A549 (cell line): ENCODE measurements at regions not wholly inside any gene's neighbourhood (a gene's known extent, or its start where the extent isn't known, plus 50 kb on each side); places are given as distances from the start of the nearest gene placed in this dataset.

Source experiments
- ATAC-seq, 2 experiments: fragments of 200-7000 bp in 1 of 2; fragments of >200 bp in 1 of 2; cut with Nextera tagmentation in 1 of 2; cut with Tn5 transposase in 1 of 2; 3 replicates each; pipeline versions ENCODE4 v1.8.0 to v1.9.1; 2018 to 2020; ENCODE audit warnings: mild to moderate bottlenecking in 1 of 2, moderate library complexity in 1 of 2
- CTCF ChIA-PET: fragments of 300-600 bp; sonication (Branson Sonifier 250); formaldehyde crosslinking; extraction: SDS; loops from one replicate; lab custom pipeline; 2021; ENCODE audit warnings: antibody characterized with exemption, inconsistent platforms; lab: Yijun Ruan, JAX
- POLR2A ChIA-PET: fragments of 350-600 bp; formaldehyde crosslinking; extraction: SDS; loops from one replicate; lab custom pipeline; 2021; ENCODE audit warnings: antibody characterized with exemption, inconsistent platforms; lab: Yijun Ruan, JAX
- DNase-seq, 2 experiments: peaks; one replicate each; pipeline versions ENCODE4 v3.0.0 to v3.0.0-alpha.2; 2011 to 2016; ENCODE audit warnings: low read depth in 1 of 2, low spot score in 1 of 2
- FAIRE-seq: peaks from 2 replicates; lab custom pipeline; 2011; peaks lifted over from hg19 to GRCh38; lab: Jason Lieb, UNC
- H3K27ac ChIP-seq, 2 experiments: fragments of >200 bp; sonication (Bioruptor Twin); formaldehyde crosslinking; 3 replicates each; pipeline ENCODE4 v1.5.1; 2016 to 2017
- H3K4me1 ChIP-seq: fragments of >200 bp; sonication (Bioruptor Twin); formaldehyde crosslinking; 3 replicates; pipeline ENCODE4 v1.6.1; 2016
- H3K4me2 ChIP-seq: fragments of >200 bp; sonication (Bioruptor Twin); formaldehyde crosslinking; 3 replicates; pipeline ENCODE4 v1.6.1; 2016
- H3K4me3 ChIP-seq: fragments of >200 bp; sonication (Bioruptor Twin); formaldehyde crosslinking; 3 replicates; pipeline ENCODE4 v1.5.1; 2016
- H3K9me3 ChIP-seq: fragments of >200 bp; sonication (Bioruptor Twin); formaldehyde crosslinking; 3 replicates; pipeline ENCODE4 v1.6.1; 2016
- BHLHE40 ChIP-seq: IDR thresholded peaks from 2 replicates; pipeline ENCODE4 v1.6.1; 2012; ENCODE audit warnings: low read depth, low read length, inconsistent platforms
- CBX2 ChIP-seq: fragments of 200-600 bp; sonication (generic); IDR thresholded peaks from 2 replicates; pipeline ENCODE4 v1.6.1; 2016; ENCODE audit warnings: low read depth, mild to moderate bottlenecking, borderline replicate concordance
- CEBPB ChIP-seq, 2 experiments: fragments of >200 bp in 1 of 2; sonication (Bioruptor Twin) in 1 of 2; formaldehyde crosslinking in 1 of 2; IDR thresholded peaks; 2 replicates each; pipeline ENCODE4 v1.6.1; 2012 to 2016
- CHD2 ChIP-seq: fragments of 150-350 bp; IDR thresholded peaks from 2 replicates; pipeline ENCODE4 v1.6.1; 2014; ENCODE audit warnings: low read length; ENCODE audit not compliant: partially characterized antibody
- HEYL ChIP-seq: fragments of 250-450 bp; sonication (Bioruptor Pico); IDR thresholded peaks from 2 replicates; pipeline ENCODE4 v1.8.0; 2021; ENCODE audit warnings: mild to moderate bottlenecking, moderate library complexity
- HOXA7 ChIP-seq: fragments of 250-450 bp; sonication (Bioruptor Pico); IDR thresholded peaks from 2 replicates; pipeline ENCODE4 v1.5.0; 2020; ENCODE audit warnings: mild to moderate bottlenecking, moderate library complexity
- JUN ChIP-seq, 2 experiments: fragments of >200 bp; sonication (Bioruptor Twin); formaldehyde crosslinking; IDR thresholded peaks; 2 replicates in 1 of 2; 3 replicates in 1 of 2; pipeline ENCODE4 v1.6.1; 2016 to 2017
- JUNB ChIP-seq: fragments of >200 bp; sonication (Bioruptor Twin); formaldehyde crosslinking; IDR thresholded peaks from 2 replicates; pipeline ENCODE4 v1.6.1; 2016
- MAX ChIP-seq: IDR thresholded peaks from 2 replicates; pipeline ENCODE4 v1.6.1; 2012
- MYC ChIP-seq: IDR thresholded peaks from 2 replicates; pipeline ENCODE4 v1.6.1; 2012; ENCODE audit warnings: mild to moderate bottlenecking, inconsistent platforms, low read length, improper control_type of control experiment, borderline replicate concordance
- NFE2L2 ChIP-seq: fragments of 150-350 bp; conservative IDR thresholded peaks from 2 replicates; pipeline ENCODE4 v1.6.1; 2014; ENCODE audit warnings: low read length
- NR3C1 ChIP-seq: fragments of >200 bp; sonication (Bioruptor Twin); formaldehyde crosslinking; IDR thresholded peaks from 3 replicates; pipeline ENCODE4 v1.6.1; 2017
- RAD21 ChIP-seq, 2 experiments: fragments of >200 bp in 1 of 2; sonication (Bioruptor Twin) in 1 of 2; formaldehyde crosslinking in 1 of 2; IDR thresholded peaks in 1 of 2; conservative IDR thresholded peaks in 1 of 2; 2 replicates in 1 of 2; 3 replicates in 1 of 2; pipeline ENCODE4 v1.6.1; 2012 to 2018; ENCODE audit warnings: inconsistent platforms in 1 of 2
- RARB ChIP-seq: fragments of 250-450 bp; sonication (Bioruptor Pico); IDR thresholded peaks from 2 replicates; pipeline ENCODE4 v1.8.0; 2021; ENCODE audit warnings: mild to moderate bottlenecking, moderate library complexity
- RCOR1 ChIP-seq: fragments of 150-350 bp; IDR thresholded peaks from 2 replicates; pipeline ENCODE4 v1.6.1; 2014; ENCODE audit warnings: antibody characterized with exemption, low read length, low read depth
- REST ChIP-seq: fragments of 200-600 bp; sonication (generic); IDR thresholded peaks from 2 replicates; pipeline ENCODE4 v1.6.1; 2016; ENCODE audit warnings: antibody characterized with exemption, mild to moderate bottlenecking, moderate library complexity
- RNF2 ChIP-seq: fragments of 200-600 bp; sonication (generic); IDR thresholded peaks from 2 replicates; pipeline ENCODE4 v1.6.1; 2016; ENCODE audit warnings: low read depth, mild to moderate bottlenecking, antibody characterized with exemption, moderate library complexity, borderline replicate concordance
- TFCP2L1 ChIP-seq: fragments of 250-450 bp; sonication (Bioruptor Pico); IDR thresholded peaks from 2 replicates; pipeline ENCODE4 v1.5.0; 2021; ENCODE audit warnings: mild to moderate bottlenecking
- TP53 ChIP-seq: fragments of 250-450 bp; sonication (Bioruptor Pico); IDR thresholded peaks from 2 replicates; pipeline ENCODE4 v1.5.0; 2021; ENCODE audit warnings: mild to moderate bottlenecking, moderate library complexity
- WGBS: methylation state at CpG from one replicate; pipeline ENCODE4 v1.1.6; 2017; ENCODE audit errors: missing lambda C conversion rate; 5-methylcytosine and 5-hydroxymethylcytosine counted together
- TF ChIP-seq, protein P1 (sequence below): fragments of >200 bp; sonication (Bioruptor Twin); formaldehyde crosslinking; IDR thresholded peaks from 3 replicates; pipeline ENCODE4 v1.5.1; 2016
- TF ChIP-seq, protein P2 (sequence below): IDR thresholded peaks from 2 replicates; pipeline ENCODE4 v1.6.1; 2012; ENCODE audit warnings: low read depth, borderline replicate concordance
- TF ChIP-seq, protein P3 (sequence below): fragments of 150-350 bp; IDR thresholded peaks from 2 replicates; pipeline ENCODE4 v1.6.1; 2014; ENCODE audit warnings: low read depth, mild to moderate bottlenecking, low read length
- TF ChIP-seq, protein P4 (sequence below): fragments of 450-650 bp; IDR thresholded peaks from 2 replicates; pipeline ENCODE4 v1.6.1; 2014; ENCODE audit warnings: antibody characterized with exemption

DNA sequence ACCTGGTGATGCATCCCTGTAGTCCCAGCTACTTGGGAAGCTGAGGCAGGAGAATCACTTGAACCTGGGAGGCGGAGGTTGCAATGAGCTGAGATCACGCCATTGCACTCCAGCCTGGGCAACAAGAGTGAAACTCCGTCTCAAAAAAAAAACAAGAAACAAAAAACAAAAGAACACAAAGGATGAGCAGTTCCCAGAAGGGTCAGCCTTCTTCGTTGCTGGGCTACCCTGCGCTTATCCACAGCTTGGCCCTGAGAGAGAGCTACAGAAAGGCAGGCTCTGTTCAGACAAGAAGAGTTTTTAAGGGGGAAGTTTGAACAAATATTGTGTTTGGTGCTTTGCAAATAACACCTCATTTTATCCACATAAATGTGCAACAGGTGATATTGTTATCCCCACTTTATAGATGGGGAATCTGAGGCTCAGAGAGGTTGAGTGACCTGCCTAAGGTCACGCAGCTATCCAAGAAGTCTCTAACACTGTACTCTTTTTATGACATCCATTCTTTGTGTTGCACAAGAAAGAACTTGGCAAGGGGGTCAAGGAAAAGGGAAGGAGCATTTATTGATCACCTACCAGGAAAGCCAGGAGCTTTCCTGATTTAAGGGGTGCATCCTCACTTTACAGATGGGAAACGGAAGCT is 63.7 kb upstream of the NEURL1B start (continued):
- TF ChIP-seq TP53: no peak
- TF ChIP-seq, protein P1, sequence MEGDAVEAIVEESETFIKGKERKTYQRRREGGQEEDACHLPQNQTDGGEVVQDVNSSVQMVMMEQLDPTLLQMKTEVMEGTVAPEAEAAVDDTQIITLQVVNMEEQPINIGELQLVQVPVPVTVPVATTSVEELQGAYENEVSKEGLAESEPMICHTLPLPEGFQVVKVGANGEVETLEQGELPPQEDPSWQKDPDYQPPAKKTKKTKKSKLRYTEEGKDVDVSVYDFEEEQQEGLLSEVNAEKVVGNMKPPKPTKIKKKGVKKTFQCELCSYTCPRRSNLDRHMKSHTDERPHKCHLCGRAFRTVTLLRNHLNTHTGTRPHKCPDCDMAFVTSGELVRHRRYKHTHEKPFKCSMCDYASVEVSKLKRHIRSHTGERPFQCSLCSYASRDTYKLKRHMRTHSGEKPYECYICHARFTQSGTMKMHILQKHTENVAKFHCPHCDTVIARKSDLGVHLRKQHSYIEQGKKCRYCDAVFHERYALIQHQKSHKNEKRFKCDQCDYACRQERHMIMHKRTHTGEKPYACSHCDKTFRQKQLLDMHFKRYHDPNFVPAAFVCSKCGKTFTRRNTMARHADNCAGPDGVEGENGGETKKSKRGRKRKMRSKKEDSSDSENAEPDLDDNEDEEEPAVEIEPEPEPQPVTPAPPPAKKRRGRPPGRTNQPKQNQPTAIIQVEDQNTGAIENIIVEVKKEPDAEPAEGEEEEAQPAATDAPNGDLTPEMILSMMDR: no peak
- TF ChIP-seq NFE2L2: no peak
- no peak for TF ChIP-seq NR3C1

DNA sequence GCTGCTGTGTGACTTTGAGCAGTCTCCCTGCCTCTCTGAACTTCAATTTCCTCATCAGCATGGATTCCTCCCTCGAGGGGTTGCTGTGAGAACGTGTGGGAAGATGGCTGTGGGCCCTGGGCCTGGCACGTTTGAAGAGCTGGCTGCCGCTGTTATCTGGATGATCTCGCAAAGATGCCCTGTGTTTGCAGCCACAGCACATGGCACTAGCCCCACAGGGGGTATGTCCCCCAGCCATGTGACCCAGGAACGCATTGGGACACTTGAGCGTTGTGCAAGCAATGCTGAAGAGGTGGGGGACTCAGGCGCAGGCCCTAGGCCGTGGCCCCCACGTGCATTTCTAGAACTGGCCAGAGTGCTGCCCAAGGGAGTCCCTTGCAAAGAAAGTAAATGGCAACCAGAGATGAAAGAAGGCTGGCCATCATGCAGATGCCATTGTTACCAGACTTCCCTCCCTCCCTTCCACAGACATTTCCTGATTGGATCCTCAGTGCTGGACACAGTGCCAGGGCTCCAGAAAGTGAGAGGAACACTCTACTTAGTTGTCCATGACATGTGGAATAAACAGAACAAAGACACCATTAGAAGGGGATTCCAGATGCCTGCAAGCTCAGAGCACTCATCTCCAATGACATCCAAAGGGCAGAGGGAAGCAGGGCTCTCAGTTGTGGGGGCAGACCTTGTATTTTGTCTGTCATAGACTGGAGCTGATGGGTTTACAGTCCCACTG is 65.1 kb upstream of the NEURL1B start:
- 51% methylated on average over 10 of the region's 10 CpGs for WGBS
- H3K4me1 ChIP-seq: no peaks in the 10 kb centered on the region
- TF ChIP-seq, protein P2, sequence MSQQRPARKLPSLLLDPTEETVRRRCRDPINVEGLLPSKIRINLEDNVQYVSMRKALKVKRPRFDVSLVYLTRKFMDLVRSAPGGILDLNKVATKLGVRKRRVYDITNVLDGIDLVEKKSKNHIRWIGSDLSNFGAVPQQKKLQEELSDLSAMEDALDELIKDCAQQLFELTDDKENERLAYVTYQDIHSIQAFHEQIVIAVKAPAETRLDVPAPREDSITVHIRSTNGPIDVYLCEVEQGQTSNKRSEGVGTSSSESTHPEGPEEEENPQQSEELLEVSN: no peak
- no peak for TF ChIP-seq BHLHE40
- TF ChIP-seq, protein P3, sequence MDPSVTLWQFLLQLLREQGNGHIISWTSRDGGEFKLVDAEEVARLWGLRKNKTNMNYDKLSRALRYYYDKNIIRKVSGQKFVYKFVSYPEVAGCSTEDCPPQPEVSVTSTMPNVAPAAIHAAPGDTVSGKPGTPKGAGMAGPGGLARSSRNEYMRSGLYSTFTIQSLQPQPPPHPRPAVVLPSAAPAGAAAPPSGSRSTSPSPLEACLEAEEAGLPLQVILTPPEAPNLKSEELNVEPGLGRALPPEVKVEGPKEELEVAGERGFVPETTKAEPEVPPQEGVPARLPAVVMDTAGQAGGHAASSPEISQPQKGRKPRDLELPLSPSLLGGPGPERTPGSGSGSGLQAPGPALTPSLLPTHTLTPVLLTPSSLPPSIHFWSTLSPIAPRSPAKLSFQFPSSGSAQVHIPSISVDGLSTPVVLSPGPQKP: no peak
- TF ChIP-seq, protein P4, sequence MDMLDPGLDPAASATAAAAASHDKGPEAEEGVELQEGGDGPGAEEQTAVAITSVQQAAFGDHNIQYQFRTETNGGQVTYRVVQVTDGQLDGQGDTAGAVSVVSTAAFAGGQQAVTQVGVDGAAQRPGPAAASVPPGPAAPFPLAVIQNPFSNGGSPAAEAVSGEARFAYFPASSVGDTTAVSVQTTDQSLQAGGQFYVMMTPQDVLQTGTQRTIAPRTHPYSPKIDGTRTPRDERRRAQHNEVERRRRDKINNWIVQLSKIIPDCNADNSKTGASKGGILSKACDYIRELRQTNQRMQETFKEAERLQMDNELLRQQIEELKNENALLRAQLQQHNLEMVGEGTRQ: no peak
- no peak for TF ChIP-seq HEYL (CRISPR knock-in tag)
- no peak for TF ChIP-seq CEBPB (IDR thresholded peaks at IDR 0.05)
- no peak for TF ChIP-seq CHD2
- no peak for TF ChIP-seq TFCP2L1 (CRISPR knock-in tag)
- no peak for TF ChIP-seq MAX
- TF ChIP-seq RCOR1: no peak
- no peak for TF ChIP-seq JUNB
- TF ChIP-seq, protein P1: no peak
- TF ChIP-seq CBX2: no peak
- FAIRE-seq: no peak
- no peaks in the 10 kb centered on the region for H3K9me3 ChIP-seq
- H3K4me2 ChIP-seq: no peak overlapping the region
- ChIA-PET POLR2A (no interaction called here), CTCF (interaction anchor here (1.0 to 2.1 kb wide), 2 partner anchors 13 to 45 kb away, joined by 3 to 5 read pairs; no protein-coding TSS in a partner anchor)
- ATAC-seq: no peak
- no peak overlapping the region for H3K4me3 ChIP-seq
- no peak overlapping the region for H3K27ac ChIP-seq
- DNase-seq: no peak

DNA sequence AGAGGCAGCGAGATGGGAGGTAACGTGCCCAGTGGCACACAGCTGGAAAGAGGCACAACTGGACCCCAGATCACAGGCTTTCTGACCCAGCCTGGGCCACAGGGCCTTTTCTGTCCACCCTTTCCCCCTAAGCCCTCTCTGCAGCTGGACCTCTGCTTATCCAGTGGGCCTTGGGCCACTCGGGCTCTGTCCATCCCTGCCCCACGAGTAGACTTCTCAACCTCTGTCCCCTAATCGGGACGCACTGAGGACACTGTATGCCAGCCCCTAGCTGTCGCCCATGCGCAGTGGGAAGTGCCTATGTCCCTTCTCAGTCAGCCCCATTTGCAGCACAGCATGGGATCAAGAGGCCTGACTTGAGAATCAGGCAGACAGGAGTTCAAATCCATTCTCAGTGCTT is 65.6 kb upstream of the NEURL1B start:
- no peak overlapping the region for H3K27ac ChIP-seq
- no peak overlapping the region for H3K4me3 ChIP-seq
- ATAC-seq (no peak), DNase-seq (no peak), FAIRE-seq (no peak)
- ChIA-PET POLR2A (no interaction called here), CTCF (interaction anchor here (1.0 kb wide), 1 partner anchor 45 kb away, joined by 3 read pairs; no protein-coding TSS in a partner anchor)
- no peaks in the 10 kb centered on the region for H3K9me3 ChIP-seq
- H3K4me2 ChIP-seq: no peak overlapping the region
- H3K4me1 ChIP-seq: no peaks in the 10 kb centered on the region
- WGBS: 66% methylated on average over 8 of the region's 8 CpGs
- TF ChIP-seq RNF2 (no peak), HOXA7 (CRISPR knock-in tag) (no peak), RARB (CRISPR knock-in tag) (no peak), MYC (no peak), RAD21 (conservative IDR thresholded peaks at IDR 0.05 in 1 of 2, IDR thresholded peaks at IDR 0.05 in 1 of 2) (no peak), REST (no peak), MAX (no peak), JUN (IDR thresholded peaks at IDR 0.05) (no peak)
